ENCODE measurements at regions not wholly inside any gene's neighbourhood (a gene's known extent, or its start where the extent isn't known, plus 50 kb on each side); places are given as distances from the start of the nearest gene placed in this dataset.
"Not testable (repeated sequence)": the region's sequence is repeated elsewhere in the genome, so short reads cannot be mapped to it uniquely, and the experiment has no call there.

DNA sequence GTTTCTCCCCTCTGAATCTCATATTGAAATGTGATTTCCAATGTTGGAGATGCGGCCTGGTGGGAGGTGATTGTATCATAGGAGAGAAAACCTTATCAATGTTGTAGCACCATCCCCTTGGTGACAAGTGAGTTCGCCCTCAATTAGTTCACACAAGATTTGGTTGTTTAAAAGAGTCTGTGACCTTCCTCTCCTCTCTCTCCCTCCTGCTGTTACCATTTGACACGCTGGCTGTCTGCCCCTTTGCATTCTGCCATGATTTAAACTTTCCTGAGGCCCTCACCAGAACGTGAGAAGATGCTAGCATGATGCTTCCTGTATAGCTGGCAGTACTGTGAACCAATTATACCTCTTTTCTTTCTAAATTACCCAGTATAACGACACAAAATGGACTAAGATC, 730.9 kb upstream of the PRMT6 start:
- FAIRE-seq, result no peak

DNA sequence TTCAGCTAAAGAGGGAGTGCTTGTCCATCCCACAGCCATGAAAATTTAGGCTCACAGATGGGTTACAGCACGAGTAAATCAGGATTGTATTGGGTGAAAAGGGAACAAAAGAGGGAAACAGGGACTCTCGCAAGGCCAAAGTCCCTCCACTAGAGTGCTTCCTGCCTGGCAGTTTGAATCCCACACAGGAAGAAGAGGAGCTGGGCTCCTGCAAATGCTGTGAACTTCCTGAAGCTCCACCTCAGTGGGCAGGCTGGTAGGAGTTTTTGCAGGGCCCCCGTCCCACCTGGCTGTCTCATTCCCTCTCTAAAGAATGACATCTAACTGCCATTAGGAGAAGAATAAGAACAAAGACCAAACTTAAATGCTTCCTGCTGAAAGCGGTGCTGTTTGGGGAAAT, 712.0 kb upstream of the PRMT6 start:
- FAIRE-seq, result no peak

DNA sequence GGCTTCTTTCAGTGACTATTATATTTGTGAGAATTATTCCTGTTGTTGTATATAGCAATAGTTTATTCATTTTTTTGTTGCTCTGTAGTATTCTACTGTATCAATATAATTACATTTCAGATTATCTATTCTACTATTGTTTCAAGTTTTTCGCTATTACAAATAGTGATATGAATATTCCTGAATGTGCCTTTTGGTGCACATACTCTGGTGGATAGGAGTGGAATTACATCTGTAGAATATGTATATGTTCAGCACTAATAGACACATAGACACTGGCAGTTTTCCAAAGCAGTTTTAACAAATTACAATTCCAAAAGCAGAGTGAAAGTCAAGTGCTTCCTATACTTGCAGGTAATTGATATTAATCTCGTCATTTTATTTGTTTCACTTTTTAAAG, 696.2 kb upstream of the PRMT6 start:
- no peak for FAIRE-seq

DNA sequence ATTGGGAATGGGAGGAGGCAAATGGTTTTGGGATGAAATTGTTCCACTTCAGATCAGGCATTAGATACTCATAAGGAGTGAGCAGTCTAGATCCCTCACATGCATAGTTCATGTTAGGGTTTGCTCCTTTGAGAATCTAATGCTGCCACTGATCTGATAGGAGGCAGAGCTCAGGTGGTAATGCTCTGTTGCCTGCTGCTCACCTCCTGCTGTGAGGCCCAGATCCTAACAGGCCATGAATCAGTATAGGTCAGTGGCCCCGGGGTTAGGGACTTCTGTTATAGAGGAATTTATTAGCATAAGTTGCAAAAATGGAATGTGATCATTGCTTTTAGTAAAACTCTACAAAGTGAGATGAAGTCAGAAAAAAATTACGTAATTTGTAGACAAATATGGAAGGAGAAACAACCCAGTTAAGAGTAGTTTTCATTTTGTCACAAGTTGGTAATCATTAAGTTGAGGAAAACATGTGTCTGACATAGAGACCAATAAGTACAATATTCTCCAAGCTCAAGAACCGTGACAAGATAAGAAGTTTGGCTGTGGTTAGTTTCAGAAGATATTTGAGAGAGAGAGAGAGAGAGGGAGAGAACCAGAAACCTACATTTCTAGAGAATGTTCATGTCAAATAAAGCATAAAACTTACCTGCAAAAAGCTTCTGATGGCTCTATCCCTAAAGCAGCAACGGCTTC, 689.7 kb upstream of the PRMT6 start:
- FAIRE-seq, result no peak

DNA sequence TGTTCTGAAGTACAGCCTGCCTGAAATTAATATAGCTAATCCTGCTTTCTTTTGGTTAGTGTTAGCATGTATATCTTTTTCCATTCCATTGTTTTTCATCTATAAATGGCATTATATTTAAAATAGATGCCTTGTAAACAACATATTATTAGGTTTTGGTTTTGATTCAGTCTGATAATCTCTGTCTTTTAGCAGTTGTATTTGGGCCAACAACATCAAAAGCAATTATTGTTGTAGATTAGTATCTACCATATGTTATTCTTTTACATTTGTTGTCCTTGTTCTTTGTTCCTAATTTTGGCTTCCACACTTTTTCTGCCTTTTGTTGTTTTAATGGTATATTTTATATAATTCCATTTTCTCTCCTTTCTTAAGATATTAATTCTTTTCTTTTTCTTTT, 678.2 kb upstream of the PRMT6 start:
- FAIRE-seq, result no peak

DNA sequence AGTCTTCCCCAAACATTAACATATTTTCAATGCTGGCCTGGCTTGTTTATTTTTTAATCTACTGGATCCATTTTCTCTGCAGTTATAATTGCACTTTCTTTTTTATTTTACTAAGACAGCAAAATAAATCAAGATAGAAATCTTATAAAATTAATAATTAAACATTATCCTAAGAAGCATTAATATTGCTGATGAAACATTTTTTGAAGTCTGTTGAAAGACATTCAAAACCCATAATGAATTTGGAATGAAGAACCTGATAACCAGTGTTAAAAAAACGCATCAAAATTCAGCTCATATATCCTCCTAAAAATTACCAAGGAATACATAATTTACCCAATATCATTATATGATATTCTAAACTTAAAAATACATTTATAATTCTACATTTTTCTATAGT, 675.7 kb upstream of the PRMT6 start:
- no peak for FAIRE-seq

DNA sequence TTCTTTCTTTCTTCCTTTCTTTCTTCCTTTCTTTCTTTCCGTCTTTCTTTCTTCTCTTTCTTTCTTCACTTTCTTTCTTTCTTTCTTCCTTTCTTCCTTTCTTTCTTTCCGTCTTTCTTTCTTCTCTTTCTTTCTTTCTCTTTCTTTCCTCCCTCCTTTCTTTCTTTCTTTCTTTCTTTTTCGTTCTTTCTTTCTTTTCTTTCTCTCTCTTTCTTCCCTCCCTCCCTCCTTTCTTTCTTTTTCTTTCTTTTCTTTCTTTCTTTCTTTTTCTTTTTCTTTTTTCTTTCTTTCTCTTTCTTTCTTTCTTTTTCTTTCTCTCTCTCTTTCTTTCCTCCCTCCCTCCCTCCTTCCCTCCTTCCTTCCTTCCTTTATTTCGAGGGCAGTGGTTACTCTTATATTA, 667.3 kb upstream of the PRMT6 start:
- FAIRE-seq, result not testable (repeated sequence)

DNA sequence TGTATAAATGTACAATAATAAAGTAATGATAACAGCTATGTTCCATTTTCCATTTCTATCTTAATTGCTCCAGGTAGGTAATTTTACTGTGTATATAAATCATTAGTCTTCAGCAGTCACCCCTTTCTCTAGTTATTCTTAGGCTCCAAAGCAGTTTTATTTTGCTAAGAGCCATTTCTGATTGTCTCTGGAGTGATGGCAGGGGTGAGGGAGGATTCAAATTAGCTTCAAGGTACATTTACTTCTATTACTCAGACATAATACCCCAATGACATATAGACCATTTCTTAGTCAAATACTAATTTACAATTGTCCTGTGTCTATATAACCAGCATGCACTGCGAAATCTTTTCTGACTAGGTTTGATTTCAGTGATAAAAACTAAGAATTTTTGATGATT, 663.4 kb upstream of the PRMT6 start:
- no peak for FAIRE-seq

DNA sequence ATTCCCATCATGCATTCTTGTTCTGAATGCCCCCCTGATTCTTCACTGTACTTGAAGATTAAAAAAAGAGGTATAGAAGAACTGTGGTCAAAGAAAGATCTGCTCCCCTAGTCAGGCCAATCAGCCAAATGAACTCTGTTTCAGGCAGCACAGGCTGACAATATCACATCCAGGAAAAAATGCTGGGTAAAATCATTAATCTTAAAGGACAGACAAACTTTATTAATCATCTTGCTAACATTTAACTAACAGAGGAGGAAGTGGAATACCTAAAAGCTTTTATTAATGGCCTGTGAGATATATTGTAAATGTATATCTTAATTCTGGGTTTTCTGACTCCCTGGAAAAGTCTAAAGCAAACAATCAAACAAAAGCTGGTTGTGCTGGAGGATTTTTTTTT, 660.5 kb upstream of the PRMT6 start:
- FAIRE-seq, result no peak

DNA sequence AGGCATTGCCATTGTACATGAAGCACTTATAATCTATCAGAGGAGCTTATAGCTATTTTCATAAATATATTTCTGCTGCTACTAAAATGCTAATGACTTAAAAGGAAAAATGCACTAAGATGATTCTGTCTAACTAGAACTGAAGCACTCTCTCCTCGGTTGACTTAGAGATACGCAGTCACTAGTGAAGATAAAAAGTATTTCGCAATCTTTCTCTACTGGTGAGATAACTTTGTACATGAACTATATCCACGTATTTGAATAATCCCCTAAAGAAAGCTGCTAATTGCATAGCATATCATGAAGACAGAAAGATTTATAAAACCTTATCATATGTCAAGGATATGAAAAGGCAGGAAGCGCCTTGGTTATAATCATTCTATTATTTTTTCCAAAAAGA, 658.1 kb upstream of the PRMT6 start:
- no peak for FAIRE-seq

DNA sequence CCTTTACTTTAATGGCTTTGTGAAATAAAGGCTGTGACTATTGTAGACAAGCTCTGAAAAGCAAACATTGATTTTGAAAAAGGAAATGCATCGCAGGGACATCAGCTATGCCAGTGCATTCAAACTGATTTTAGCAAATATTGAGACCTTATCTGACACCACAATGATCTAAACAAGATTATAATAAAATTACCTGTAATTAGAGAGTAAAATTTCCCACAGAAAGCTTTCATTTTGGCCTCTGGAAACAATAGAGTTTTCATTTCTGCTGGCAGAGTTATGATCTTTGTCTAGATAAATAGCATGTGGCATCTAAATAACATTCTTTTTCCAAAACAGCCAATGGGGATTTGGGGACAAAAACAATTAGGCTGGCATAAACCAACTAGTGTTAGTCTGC, 650.4 kb upstream of the PRMT6 start:
- no peak for FAIRE-seq

DNA sequence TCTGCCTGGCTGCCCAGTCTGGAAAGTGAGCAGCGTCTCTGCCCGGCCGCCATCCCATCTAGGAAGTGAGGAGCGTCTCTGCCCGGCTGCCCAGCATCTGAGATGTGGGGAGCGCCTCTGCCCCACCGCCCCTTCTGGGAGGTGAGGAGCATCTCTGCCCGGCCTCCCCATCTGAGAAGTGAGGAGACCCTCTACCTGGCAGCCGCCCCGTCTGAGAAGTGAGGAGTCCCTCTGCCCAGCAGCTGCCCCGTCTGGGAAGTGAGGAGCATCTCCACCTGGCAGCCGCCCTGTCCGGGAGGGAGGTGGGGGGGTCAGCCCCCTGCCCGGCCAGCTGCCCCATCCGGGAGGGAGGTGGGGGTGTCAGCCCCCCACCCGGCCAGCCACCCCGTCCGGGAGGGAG, 644.2 kb upstream of the PRMT6 start:
- FAIRE-seq, result not testable (repeated sequence)

DNA sequence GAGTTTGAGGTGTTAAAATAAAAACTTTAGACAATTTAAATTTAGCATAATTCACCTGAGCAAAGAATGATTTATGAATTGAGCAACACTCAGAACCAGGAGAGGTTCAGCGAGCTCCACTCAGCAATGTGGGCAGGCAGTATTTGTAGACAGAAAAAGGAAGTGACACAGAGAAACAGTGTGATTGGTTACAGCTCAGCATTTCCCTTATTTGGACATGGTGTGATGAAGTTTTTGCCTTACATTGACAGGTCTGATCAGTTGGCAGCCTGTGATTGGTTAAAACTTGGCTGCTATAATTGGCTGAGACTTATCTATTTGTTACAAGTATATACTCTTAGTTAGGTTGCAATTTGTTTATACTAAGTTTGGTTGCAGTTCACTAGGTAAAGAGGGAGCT, 621.2 kb upstream of the PRMT6 start:
- no peak for FAIRE-seq

DNA sequence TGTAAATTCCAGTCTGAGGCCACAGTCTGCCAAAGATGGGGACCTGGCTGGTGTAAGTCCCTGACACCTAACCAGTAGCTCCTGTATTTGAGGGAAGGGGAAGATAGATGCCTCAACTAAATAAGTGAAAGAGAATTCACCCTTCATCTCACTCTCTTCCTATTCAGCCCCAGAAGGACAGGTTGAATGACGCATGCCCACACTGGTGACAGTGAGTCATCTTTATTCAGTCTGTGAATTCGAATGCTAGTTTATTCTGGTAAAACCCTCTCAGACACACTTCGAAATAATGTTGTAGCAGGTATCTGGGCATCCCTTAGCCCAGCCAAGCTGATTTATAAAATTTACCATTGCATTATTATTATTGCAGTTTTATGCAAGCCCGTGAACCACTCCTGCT, 617.0 kb upstream of the PRMT6 start:
- FAIRE-seq, result no peak

DNA sequence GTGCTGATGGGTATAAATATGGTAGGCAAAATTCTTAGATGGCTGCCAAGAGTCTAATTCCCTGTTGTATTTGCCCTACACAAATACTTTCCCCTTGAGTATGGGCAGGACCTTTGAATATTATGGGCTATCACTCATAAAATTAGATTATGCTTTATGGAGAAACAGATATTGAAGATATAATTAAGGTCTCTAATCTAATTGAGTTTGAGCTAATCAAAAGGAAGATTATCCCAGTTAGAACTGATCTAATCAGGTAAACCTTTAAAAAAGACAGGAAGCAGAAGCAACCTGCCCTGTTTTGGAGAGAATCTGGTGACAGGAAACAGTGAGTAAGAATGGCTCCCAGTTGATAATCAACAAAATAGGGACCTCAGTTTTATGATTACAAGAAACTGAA, 609.0 kb upstream of the PRMT6 start:
- FAIRE-seq, result no peak

DNA sequence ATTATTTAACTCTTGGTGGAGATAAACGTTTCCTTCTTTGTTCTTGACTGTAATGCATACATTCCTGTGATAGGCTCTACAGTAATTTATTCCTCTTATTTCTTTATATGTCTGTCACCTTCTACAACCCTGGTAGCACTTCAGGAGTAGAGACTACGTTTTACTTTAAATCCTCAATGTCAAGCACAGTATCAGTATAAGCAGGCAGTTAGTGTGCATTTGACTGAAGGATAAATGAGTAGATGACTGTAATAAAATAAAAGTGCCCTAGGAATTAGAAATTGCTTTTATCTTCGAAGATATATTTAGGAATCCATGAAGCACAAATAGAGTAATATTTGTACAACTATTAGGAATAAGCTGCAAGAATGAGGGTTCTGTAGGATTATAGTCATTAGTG, 599.6 kb upstream of the PRMT6 start:
- no peak for FAIRE-seq

DNA sequence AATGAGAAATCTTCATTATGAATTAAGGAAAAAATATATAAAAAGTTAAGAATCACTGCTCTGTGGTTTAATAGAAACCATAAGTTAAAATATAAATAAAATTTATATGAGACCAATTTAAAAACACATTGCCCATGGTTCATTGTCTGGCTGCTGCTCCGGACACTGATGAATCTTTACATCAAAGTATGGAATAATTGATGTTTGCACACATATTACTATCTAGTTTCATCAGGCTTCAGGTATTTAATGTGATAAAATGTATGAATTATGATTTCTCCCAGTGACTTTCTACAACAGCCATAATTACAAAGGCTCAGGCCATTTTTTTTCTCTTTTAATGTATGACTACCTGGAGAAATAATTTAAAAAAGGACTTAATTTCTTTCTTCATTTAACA, 599.1 kb upstream of the PRMT6 start:
- FAIRE-seq, result no peak

DNA sequence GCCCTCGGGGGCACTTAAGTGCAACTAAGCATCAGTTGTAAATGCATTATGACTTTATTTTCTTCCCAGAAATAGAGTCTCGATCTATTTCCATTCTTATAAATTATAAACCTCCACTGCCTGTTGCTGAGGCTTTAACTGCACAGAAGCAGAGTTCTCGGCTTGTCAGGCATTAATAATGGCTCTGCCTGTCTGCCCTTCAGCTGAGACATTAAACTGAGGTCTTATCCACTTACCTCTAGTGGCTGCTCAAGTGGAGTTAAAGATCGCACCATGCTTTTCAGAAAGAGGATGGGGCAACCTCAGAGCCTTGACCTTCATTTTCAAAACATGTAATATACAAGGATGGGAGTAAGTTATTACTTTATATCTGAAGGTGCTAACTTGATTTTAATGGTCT, 597.6 kb upstream of the PRMT6 start:
- FAIRE-seq, result no peak

DNA sequence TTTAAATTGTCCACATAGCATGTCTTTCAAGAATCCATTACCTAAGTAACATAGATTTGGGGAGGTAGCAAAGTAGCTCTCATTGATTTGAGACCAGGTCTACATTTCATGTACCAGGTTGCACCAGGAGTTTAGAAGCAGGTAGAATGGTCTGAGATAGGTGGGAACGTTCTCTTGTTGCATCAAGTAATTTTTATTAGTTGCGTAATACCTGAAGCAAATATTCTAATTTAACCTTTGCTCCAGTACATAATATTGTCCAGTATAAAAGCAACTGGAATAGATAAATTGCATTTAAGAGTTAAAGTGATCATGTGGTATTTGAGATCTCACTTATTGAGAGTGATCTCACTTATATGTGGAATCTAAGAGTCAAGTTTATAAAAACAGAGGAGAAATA, 597.1 kb upstream of the PRMT6 start:
- no peak for FAIRE-seq

DNA sequence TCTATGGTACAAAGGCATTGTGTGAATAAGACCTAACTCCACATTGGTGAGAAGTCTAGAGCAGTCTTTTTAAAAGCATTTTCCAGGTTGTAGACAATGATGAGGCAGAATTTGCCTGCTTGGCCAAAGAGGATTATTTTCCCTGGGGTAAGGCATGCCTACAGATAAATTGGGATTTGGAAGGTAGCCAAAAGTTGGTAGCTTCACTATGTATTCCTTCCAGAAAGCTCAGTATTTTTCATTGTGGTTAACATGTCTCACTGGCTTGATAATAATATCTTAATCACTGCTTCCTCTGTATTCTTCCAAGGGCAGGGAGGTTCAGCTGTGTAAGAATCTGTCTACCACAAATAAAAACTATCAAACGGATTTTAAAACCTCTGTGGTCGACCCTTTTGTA, 590.8 kb upstream of the PRMT6 start:
- FAIRE-seq, result no peak

DNA sequence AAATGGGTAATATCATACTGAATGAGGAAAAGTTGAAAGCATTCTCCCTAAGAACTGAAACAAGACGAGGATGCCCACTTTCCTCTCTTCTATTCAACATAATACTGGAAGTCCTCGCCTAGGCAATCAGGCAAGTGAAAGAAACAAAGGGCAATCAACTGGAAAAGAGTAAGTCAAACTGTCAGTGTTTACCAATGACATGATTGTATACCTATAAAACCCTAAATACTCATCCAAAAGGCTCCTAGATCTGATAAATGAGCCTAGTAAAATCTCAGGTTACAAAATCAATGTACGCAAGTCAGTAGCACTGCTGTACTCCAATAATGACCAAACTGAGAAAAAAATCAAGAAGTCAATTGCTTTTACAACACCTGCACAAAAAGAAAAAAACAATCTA, 575.8 kb upstream of the PRMT6 start:
- FAIRE-seq, result no peak

DNA sequence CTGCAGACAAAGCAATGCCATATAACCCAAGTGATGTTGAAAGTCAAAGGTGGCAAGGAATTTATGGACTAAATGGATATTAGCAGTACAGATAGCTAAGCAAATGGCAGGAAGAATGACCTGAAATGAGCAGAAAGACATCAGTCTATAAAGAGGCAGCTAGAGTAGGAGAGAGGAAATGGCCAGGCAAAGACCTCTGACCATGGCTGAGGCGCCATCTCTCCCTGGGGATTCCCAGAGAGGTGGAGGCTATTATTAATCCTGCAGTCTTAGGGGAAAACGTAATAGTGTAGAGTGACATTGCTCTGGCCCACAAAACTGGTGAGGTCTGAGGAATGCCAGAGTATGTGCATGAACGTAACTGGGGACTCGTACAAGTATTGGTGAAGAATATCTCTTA, 563.6 kb upstream of the PRMT6 start:
- FAIRE-seq, result no peak

DNA sequence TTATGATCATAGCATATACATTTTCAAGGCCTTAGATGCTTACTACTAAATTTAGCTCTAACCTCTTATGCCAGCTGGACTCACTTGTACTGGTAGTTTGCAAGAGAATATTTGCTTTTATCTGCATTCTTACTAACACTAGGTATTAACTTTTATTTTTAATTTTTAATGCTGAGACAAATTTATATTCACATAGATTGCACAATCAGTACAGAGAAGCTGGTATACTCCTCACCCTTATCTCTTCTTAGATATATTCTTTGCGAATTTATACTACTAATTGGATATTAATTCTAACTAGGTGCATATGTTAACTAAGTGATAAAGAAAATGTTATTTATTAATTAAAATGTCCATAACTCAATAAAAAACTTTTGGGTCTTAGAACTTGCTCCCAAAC, 561.8 kb upstream of the PRMT6 start:
- no peak for FAIRE-seq

DNA sequence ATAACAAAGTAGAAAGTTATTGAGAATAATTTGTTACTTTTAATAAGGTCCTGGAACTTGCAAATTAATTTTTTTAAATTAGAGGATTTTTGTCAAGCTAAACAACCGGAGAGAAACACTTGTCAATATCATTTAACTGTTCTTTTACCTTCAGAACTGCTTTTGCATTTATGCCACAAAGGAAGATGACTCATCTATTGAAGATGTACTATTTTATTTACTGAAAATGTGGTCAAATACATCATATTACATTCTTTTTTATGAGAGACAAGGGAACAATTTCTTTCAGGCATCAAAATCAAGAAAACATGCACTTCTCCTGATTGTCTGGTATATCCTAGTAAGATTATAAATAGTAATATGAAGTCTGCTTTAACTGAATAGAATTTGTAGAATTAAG, 558.2 kb upstream of the PRMT6 start:
- no peak for FAIRE-seq

DNA sequence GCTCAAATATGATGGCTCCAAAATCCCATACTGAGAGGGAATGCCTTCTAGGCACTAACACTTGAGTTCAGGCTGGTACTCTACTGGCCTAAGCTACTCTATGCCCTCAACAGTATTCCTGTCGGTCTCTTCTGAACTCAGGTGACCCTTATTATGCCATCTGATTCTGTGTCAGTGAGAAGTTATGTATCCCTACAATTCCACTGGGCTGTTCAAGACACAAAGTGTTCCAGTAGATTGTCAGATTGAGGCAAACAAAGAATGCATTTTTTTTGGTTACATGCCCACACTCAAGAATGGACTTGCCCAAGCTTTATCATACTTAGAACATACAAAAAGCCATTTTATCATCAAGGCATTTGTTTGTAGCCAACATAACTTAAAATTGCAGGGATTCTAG, 553.8 kb upstream of the PRMT6 start:
- FAIRE-seq, result no peak

DNA sequence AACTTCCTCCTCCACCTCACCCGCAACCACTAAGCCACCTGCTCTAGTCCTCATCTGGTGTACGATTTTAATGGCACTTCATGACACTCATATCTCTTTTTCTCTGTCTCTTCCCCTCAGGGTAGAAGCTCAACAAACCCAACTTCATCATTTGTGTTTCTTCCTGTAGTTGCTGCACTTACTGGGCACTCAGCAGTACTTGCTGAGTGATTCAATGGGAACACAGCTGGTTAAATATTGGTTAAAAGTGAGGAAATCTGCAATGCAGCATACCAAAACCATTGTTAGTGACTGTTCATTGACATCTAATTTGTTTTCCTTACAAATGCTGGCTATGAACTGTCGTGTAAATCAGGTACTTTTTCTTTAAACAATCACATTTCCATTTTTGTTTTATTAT, 541.1 kb upstream of the PRMT6 start:
- no peak for FAIRE-seq
